Lung microvascular endothelial cell (primary cell): ENCODE measurements at regions not wholly inside any gene's neighbourhood (a gene's known extent, or its start where the extent isn't known, plus 50 kb on each side); places are given as distances from the start of the nearest gene placed in this dataset.
"Not testable (repeated sequence)": the region's sequence is repeated elsewhere in the genome, so short reads cannot be mapped to it uniquely, and the experiment has no call there.

Experiments used
- DNase-seq, 2 donors: peaks; one replicate each; pipeline versions ENCODE4 v3.0.0 to v3.0.0-alpha.2; 2010; ENCODE audit warnings: low read depth in 2 of 2

GRCh38 chr1:116185161-116185701 lies 74.0 kb downstream of the MAB21L3 start:
- no peak for DNase-seq

GRCh38 chr1:116189481-116189880 lies 78.3 kb downstream of the MAB21L3 start:
- no peak for DNase-seq

DNA sequence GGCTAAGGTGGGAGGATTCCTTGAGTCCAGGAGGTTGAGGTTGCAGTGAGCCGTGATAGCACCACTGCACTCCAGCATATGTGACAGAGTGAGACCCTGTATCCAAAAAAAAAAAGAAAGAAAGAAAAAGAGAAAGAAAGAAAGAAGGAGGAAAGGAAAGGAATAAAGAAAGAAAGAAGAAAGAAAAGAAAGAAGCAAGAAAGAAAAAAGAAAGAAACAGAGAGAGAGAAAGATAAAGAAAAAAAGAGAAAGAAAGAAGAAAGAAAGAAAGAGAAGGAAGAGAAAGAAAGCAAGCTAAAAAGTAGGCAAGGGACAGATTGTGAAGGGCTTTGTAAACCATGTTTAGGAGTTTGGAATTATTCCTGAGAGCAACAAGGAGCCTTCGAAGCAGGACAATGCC lies 80.1 kb downstream of the MAB21L3 start:
- DNase-seq: no peak

DNA sequence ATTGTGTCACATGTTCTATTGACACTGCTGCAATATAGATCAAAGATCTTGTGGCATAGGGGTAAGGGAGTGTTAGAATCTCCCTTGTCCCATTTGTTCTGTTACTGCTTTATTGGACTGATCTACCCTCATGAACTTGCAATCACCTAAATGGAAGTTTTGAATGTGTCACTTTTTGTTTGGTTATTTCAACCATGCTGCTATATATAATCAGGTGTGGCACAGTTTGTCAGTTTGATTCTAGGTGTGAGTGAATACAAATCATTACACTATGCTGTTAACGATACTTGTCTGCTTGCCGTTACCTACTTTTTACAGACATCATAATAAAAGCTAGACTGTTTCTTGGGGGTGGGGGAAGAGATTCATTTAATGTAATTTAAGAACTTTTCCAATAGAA lies 82.6 kb downstream of the MAB21L3 start:
- DNase-seq: no peak

DNA sequence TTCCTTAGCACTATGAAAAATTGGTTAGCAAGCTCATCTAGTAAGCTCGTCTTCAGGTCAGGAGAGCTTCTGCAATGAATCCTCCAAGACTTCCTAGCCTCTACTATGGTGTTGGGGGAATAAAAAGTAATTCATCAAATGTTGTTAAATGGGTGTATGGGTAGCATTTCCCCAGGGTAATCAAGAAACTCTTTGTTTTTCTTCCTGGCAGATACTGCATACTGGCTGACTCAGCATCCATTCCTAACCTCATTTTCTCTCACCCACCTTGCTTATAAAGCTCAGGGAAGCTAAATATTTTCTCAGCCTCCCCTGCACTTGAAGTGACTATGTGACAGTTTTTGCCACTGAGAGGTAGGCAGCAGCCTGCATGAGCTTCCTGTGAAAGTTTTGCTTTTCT lies 83.4 kb downstream of the MAB21L3 start:
- no peak for DNase-seq

DNA sequence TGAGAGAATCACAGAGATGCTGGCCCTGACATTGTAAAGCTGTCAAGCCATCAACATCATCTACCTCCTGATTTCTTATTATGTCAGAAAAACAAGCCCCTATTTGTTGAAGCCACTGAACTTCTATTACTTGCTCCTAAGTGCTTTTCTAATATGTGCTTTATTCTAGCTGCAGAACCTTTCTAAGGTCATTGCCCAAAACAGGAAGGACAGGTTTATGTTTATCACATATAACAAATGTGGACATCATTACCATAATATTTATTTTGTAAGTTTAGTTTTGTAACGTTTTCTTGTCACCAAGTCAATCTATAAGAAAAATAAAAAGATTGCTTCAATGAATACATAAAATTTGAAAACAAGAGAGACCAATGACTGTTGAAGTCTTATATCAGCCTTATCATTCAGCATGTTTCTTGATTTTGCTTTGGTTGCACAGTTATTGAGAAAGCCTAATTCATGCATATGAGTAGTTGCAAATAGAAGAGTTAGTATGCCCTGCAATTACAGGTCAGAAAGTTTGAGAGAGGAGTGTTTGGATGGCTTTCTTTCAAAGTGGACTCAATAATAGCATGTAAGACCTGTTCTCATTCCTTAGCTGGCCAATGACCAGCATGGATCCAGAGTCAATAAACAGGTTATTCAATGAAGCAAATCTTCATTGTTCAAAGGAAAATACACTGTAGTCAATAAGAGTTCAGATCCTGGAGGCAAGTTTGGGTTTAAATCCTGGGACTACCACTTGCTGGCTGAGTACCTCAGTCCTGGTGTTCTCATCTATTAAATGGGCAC lies 84.1 kb downstream of the MAB21L3 start:
- DNase-seq: no peak

- DNase-seq: not testable (repeated sequence)
These were observed 89.1 kb downstream of the MAB21L3 start for GRCh38 chr1:116200343-116200742.

DNA sequence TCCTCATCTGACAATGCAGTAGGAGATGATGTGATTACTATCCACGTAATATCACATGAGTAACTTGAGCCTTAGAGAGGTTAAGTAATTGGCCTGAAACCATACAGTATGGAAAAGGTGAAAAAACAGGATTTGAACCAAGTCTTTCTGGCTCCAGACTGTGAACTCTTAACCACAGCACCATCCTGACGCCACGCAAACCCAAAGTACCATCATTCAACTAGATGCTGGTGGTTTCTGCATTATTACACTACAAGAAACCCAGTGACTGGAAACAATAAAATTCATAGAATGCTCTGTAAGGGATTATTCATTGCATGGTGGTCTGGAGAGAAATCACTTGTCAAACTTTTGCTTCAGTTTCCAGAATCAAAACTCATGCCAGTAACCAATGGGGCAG lies 90.7 kb downstream of the MAB21L3 start:
- DNase-seq: no peak

DNA sequence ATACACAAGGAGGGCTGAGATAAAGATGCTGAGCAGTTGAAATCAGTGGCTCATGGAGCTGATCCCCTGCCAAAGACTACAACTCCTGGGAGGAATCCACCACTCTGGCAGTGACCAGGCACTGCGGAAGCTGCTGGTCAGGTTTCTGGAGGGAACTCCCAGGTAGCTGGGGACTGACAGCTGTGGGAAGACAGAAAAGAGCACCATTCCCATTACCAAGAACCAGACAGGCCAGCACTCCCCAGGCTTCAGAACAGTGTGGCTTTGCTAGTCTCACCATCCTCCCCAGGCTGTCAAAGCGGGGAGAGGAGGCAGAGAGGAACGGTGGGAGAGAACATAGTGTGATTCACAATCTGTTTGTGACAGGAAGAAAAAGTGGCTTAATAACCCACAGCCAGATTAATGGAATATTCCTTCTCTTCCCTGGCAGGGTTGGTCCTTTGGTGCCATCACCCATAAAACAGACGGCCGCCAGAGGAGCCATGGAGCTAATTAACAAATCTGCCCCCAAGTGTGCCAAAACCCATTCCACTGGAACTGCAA lies 92.1 kb downstream of the MAB21L3 start:
- no peak for DNase-seq

DNA sequence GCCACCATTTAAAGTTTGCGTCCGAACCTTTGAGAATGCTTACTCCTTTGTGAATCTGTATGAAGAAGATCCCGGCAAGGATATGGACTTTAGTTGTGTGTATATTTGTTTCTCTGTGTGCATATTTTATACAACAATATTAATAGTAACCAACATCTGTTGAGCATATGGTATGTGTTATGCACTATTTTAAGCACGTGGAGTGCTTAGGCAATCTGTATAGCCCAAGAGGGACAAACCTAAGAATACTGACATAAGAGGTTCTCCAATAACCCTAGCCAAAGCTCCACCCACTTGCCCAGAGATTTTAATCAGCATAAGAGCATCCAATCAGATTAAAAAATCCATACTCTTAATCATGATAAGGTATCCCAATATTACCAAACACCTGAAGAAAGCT lies 92.7 kb downstream of the MAB21L3 start:
- no peak for DNase-seq

DNA sequence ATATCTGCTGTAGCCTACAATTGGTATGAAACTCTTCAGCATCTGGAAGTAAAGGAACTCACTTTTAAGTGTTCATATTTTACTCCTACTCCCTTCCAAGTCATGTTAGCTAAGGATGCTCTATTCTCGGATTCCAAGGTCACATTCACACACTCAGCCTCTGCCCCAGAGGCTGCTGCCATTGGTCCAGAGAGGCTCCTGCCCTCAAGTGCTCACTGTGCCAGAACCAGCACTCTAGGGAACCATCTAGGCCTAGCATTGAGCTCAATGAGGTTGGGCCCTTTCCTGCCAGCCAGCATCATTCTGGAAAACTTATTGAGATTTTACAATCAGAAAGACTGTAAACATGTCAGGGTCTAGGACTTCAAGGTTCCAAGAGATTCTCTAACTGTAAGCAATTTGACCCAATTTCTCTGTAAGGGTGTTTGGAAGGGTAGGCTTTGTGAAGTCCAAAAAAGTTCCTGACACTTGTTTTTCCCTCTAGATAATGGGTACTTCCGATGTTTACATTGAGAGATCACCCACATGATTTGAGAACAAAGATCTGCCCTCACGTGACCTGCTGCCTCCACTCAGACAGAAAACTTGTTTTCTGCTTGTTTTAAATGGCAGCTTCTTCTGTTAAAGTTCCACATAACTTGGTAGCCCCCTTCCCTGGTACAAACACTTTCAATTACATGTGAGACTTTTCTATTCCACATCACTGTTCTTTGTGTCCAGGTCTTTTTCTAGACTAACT lies 94.9 kb downstream of the MAB21L3 start:
- no peak for DNase-seq

- DNase-seq: no peak
These were observed 96.0 kb downstream of the MAB21L3 start for GRCh38 chr1:116207126-116207735.

GRCh38 chr1:116208136-116208535 lies 96.9 kb downstream of the MAB21L3 start:
- DNase-seq: no peak

DNA sequence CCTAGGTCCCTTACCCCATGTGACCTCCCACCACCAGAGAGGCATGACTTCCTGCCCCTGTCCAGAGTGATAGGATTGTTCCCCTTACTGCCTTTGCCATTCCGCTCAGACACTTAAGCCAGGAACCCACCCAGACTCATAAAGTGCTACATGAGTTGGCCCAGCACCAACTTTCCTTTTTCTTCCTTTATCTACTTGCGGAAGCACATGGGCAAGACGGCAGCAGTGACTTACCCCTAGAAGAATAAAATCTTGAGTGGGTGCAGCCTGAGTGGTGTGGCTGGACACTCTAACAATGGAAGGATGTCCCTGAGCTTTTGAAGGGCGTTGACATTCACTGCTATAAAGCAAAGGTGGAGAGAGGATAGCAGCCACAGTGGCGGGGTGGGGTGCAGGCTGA lies 100.1 kb downstream of the MAB21L3 start:
- no peak for DNase-seq

- DNase-seq: no peak
These were observed 107.7 kb downstream of the MAB21L3 start for GRCh38 chr1:116218922-116219321.

DNA sequence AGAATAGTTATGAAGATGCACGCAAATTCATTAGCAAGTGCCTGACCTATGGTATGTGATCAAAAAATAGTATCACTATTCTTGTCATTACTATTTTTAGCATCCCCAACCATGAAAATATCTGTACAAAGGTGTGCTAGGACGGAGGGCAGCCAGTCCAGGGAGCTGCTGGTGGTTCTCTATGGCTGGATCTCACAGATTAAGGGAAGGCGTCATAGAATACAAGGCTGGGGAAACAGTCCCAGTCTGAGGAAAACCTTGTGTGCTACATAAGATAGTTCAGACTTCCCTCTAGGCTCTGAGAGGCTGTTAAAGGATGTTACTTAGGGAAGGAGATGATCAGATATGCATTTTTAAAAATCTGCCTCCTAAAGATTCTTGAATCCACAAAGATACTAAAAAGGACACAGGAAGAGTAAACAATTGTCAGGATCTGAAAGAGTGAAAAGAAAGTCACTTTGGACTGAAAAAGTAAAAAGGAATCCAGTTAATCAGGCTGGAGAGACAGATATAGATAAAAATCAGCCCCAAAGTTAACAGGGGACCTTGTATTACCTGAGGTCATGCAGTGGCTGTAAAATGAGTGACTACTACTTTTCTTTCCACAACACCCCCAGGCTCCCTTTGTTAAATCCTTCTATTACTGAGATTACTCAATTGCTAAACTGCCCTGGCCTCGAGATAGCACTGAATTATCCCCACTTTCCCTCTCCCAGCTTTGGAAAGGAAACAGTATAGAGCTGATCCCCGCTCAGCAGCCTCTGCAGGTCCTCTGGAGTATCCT lies 108.6 kb downstream of the MAB21L3 start:
- no peak for DNase-seq

- DNase-seq: no peak
These were observed 112.9 kb downstream of the MAB21L3 start for GRCh38 chr1:116224111-116224510.

- no peak for DNase-seq
These were observed 113.4 kb downstream of the MAB21L3 start for GRCh38 chr1:116224561-116224960.

GRCh38 chr1:116226017-116226416 lies 114.8 kb downstream of the MAB21L3 start:
- DNase-seq: no peak

DNA sequence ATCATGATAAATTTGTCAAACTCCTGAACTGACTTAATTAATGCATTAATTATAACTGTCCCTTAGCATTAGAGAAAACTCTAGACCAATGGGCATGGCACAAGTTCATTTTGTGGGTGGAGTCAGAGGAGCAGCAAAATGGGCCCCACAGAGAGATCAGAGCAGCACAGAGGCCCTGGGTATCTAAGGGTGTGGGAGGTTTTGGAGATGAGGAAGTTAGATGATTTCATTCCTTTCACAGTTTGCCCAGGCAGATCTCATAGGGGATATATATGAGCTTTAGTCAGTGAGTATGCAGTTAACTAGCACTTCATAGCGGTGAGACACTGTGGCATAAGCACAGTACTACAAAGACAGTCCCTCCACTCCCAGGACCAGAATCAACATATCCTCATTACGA lies 117.3 kb downstream of the MAB21L3 start:
- no peak for DNase-seq

DNA sequence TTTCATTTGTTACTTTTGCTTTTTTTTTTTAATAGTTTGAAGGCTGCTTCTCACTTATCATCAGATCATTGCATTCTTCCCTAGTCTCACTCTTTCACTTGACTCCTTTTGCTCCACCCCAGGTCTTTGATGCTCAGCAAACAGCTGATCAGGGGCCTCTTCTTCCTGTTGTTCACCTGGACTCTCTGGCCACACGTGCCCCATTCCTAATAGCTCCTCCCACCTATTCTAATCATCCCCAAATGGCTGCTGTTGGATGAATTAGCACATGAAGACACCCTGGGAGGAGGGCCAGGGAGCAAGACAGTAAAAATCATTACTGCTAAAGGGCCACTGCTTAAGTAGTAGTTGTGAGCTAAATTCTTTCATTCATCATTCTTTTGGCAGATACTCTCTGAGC lies 119.5 kb downstream of the MAB21L3 start:
- no peak for DNase-seq
